Inflammatory macrophage (primary cell): ENCODE measurements at regions not wholly inside any gene's neighbourhood (a gene's known extent, or its start where the extent isn't known, plus 50 kb on each side); places are given as distances from the start of the nearest gene placed in this dataset.
"Not testable (repeated sequence)": the region's sequence is repeated elsewhere in the genome, so short reads cannot be mapped to it uniquely, and the experiment has no call there.

Experiments
- DNase-seq, 2 donors: peaks; one replicate each; pipeline ENCODE4 v3.0.0-alpha.2; 2020 to 2022

GRCh38 chr5:113723021-113723420, 209.5 kb downstream of the YTHDC2 start:
- DNase-seq = no peak

DNA sequence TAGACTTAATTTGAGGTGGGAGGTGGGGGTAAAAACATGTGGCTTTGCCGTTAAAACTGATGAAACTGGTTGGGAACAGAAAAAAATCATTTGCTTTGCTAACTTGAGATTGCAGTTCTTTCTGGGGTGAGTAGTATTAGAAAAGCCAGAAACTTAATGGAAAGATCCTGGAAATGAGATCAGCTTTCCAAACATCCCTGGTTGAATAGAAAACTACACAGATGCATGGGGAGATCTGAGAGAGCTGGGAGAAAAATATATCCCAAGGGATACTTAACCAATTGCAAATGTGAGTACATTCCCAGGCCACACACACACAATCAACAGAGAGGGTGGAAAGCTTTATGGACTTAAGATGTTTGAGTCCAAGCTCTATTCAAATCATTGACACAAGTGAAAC, 222.3 kb downstream of the YTHDC2 start:
- no peak for DNase-seq

DNA sequence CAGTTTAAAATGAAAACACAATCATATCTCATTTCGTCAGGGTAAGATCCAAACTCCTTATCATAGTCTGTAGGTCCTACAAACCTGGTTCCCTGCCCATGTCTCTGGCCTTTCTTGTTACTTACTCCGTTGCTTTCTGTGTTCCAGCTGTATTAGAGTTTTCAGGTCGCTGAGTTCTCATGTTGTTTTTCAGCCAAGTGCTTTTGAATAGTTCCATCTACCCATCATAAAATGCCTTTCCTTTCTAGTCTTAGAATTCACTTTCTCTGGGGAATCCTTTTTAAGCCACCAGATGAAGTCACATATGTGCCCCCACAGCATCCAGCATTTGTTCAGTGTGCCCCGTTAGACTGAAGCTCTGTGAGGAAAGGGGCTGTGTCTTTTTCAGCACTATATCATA, 228.7 kb downstream of the YTHDC2 start:
- DNase-seq = no peak

- no peak for DNase-seq
Observed at GRCh38 chr5:113742639-113743038, 229.1 kb downstream of the YTHDC2 start.

- no peak for DNase-seq
Observed at GRCh38 chr5:113748403-113748802, 234.9 kb downstream of the YTHDC2 start.

DNA sequence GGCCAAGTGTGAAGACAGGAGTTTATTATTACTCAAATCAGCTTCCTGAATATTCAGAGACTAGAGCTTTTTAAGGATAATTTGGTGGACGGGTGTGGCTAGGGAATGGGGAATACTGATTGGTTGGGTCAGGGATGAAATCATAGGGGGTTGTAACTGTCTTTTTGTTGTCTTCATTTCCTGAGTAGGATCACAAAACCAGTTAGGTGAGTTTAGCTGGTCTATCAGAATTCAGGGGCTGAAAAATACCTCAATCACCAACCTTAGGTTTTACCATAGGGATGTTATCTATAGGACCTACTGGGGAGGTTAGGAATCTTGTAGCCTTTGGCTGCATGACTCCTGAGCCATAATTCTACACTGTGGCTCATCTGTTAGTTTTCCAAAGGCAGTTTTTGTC, 235.8 kb downstream of the YTHDC2 start:
- DNase-seq = no peak

DNA sequence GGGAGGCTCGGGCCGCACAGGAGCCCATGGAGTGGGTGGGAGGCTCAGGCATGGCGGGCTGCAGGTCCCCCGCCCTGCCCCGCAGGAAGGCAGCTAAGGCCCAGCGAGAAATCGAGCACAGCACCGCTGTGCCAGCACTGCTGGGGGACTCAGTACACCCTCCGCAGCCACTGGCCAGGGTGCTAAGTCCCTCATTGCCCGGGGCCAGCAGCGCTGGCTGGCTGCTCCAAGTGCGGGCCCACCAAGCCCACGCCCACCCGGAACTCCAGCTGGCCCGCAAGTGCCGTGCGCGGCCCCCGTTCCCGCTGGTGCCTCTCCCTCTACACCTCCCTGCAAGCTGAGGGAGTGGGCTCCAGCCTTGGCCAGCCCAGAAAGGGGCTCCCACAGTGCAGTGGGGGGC, 239.7 kb downstream of the YTHDC2 start:
- DNase-seq = not testable (repeated sequence)

DNA sequence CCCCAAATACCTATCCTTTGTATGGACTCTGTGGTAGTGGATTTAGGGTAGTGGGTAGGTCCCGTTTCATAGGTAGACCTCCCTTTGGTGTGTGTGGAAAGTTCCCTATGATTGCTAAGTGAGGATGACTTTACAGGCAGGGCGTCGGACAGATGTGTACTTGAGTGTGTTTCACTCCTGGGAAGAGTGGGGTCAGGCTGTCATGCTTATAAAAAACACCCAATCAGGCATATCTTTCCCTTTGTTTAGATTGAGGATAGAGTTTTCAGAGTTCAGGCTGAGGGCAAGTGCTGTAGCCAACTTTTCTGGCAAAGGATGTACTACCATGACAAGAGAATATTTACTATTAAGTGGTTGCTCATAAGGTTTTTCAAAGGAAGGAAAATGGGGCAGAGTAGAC, 242.0 kb downstream of the YTHDC2 start:
- no peak for DNase-seq

GRCh38 chr5:113757508-113757907, 244.0 kb downstream of the YTHDC2 start:
- DNase-seq = no peak

DNA sequence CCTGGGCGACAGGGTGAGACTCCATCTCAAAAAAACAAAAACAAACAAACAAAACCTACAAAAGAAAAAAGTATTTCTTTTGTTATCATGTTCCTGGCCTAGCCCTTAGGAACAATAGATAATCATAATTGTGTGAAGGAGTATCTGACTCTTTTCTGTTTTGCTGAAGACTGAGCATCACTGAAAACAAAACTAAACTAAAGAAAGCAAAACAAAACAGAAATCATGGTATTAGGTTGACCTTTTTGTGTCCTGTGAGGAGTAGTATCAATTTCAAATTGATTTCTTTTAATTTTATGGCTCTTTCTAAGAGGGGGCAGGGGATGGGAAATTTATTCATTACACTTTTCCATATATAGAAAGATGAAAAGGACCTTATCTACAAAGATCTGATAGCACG, 246.0 kb downstream of the YTHDC2 start:
- no peak for DNase-seq

DNA sequence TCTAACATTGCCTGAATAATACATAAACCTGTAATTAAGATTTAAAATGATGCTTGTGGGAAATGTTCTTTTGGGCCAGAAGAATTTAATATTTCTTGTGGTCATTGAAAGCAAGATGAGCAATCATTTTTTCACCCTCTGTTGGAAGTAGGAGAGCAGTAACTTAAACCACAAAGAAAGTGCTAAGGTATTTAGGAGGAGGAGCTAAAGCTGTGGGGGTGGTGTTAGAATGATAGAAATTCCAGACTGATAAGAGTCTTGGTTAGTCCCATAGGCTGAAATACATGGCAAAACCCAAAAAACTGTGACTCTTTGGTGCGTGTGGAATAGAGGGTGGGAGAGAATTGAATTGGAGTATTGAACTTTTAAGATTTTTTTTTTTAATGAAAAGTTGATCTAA, 247.0 kb downstream of the YTHDC2 start:
- DNase-seq = no peak

DNA sequence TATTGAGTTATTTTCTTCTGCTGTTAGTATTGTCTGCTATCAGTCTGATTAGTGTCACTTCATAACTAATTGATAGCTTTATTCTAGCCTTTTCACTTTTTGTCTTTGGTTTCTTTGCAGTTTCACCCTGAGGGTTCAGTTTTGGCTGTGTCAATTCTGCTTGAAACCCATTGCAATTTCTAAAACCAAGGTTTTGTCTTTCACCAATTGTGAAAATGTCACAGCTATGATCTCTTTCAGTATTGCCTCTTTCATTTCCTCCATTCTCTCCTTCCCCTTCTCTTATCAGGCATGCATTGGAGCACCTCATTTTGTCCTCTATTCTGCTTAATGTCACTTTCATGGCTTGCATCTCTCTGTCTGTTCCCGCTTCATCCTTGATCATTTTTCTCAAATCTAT, 248.1 kb downstream of the YTHDC2 start:
- DNase-seq = no peak

DNA sequence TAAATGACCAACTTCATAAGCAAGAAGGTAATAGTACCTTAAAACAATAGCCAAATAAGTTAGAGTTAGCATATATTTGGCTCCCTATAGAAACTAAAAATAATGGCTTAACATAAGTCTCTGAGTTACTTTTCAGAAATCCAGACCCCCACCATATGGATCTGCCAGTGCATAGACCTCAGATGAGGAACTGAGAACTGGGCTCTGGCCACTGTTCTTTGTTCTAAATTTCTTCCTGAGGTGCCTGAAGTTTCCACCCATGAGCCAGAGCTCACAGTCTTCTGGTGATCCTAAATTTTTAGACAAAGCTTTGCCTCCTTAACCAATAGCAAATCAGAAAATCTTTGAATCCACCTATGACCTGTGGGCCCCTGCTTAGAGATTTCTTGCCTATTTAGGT, 250.9 kb downstream of the YTHDC2 start:
- no peak for DNase-seq

DNA sequence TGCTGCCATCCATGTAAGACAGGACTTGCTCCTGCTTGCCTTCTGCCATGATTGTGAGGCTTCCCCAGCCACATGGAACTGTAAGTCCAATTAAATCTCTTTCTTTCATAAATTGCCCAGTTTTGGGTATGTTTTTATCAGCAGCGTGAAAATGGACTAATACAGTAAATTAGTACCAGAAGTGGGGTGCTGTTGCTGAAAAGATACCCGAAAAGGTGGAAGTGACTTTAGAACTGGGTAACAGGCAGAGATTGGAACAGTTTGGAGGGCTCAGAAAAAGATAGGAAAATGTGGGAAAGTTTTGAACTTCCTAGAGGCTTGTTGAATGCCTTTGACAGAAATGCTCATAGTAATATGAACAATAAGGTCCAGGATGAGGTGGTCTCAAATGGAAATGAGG, 253.3 kb downstream of the YTHDC2 start:
- DNase-seq = not testable (repeated sequence)

DNA sequence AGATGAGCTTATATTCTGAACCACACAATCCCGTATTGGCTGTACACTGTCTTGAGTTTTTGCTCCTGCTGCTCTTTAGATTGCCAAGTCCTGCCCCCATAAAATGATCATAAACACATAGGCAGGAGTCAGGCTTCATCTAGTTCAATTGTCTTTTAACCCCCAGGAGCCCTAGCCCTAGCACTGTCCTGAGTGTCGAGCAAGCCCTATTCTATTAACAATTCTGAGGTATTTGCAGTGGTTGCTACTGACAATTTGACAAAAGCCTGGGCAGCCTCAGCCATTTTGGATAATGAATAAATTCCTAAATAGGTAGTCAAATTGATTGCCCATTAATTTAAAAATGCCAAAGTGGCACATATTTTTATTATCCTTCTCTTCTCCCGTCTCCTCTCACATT, 257.2 kb downstream of the YTHDC2 start:
- DNase-seq = no peak

- no peak for DNase-seq
Observed at GRCh38 chr5:113771483-113771882, 258.0 kb downstream of the YTHDC2 start.

DNA sequence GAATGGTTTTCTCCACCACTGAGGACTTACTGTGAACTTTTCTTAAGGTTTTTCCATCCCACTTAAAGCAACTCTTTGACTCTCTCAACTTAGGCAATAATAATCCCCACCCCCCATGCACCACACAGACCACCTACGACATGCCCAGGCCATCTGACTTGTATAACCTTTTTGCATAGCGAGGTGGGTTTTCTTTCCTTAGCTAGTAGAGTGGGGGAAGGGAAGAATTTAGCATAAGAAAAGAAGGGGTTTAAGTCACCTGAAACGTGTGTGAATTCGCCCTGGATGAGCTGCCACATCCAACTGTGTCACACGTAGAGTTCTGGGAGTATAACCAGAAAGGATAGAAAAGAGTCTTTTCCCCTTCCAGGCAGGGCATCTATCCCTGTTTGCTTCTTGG, 262.7 kb downstream of the YTHDC2 start:
- DNase-seq = no peak

GRCh38 chr5:113776832-113777525, 263.5 kb downstream of the YTHDC2 start:
- DNase-seq = no peak

DNA sequence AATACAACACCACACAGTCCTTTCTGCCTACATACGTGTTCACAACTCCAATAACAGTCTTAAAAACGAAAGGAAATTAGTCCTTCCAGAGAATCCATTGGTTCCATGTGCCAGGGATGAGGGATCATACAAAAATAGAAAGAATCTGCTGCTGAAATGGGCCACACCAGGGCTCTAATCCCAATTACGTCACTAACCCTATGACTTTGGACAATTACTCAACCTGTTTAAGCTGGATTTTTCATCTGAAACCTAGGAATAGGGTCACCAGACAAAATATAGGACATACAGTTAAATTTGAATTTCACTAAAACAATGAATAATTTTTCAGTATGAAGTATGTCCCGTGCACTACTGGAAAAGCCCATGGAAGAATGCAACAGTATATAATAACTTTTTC, 264.7 kb downstream of the YTHDC2 start:
- DNase-seq = no peak

GRCh38 chr5:113788141-113788655, 274.7 kb downstream of the YTHDC2 start:
- no peak for DNase-seq

- no peak for DNase-seq
Observed at GRCh38 chr5:113789769-113790168, 276.3 kb downstream of the YTHDC2 start.

DNA sequence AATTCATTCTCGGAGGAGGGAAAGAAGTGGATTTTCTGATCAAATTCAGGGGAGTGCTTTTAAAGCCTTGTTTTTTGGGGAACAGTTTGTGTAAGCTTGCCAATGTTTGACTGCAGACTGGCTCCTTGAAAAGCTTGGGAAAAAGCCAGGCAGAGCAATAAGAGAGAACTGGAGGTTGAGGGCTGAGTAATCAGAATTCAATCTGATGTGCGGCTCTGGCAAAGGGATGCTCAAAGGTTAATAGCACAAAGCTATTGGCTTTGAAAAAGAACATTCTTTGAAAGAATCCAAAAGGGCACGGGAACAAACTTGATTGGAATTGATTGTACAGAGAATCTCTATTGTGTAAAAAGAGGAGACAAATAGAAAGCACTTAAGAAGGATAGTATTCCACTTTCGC, 279.3 kb downstream of the YTHDC2 start:
- no peak for DNase-seq

DNA sequence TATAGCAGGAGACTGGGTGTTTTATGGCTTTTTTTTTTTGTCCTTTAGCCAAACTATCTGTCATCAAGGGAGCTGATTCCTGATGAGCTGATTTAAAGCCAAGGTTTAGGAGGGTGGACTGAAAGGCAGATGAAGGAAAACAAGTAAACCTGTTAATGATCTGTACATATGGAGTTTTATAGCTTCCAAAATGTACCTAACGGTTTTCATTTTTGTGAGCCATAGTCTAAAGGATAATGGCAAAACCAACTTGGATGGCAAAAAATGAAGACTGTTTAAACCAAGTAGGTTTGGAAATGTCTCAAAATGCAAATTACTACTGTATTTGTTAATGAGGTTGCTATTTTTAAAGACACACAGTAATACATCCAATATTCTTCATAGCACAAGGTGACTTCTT, 281.5 kb downstream of the YTHDC2 start:
- DNase-seq = no peak

- DNase-seq = no peak
Observed at GRCh38 chr5:113800686-113801085, 287.2 kb downstream of the YTHDC2 start.

GRCh38 chr5:113804264-113804663, 290.8 kb downstream of the YTHDC2 start:
- DNase-seq = no peak
